Muscle layer of colon (tissue), 2 donors: ENCODE measurements at regions not wholly inside any gene's neighbourhood (a gene's known extent, or its start where the extent isn't known, plus 50 kb on each side); places are given as distances from the start of the nearest gene placed in this dataset.

Experiments used
- H3K27ac ChIP-seq: one replicate; pipeline ENCODE4 v1.7.0; 2013; ENCODE audit warnings: low read depth, mild to moderate bottlenecking, low read length, moderate library complexity
- H3K27me3 ChIP-seq, 2 donors: one replicate each; pipeline ENCODE4 v1.7.0; 2013; ENCODE audit warnings: low read length in 2 of 2, mild to moderate bottlenecking in 2 of 2; ENCODE audit not compliant: insufficient read depth in 2 of 2, control insufficient read depth in 1 of 2
- H3K36me3 ChIP-seq: one replicate; pipeline ENCODE4 v1.7.0; 2013; ENCODE audit warnings: mild to moderate bottlenecking, low read length; ENCODE audit not compliant: insufficient read depth
- H3K4me1 ChIP-seq: one replicate; pipeline ENCODE4 v1.7.0; 2013; ENCODE audit warnings: mild to moderate bottlenecking, low read length; ENCODE audit not compliant: insufficient read depth
- H3K4me3 ChIP-seq, 2 donors: one replicate each; pipeline ENCODE4 v1.7.0; 2013; ENCODE audit warnings: low read length in 2 of 2, low read depth in 1 of 2, mild to moderate bottlenecking in 1 of 2, moderate library complexity in 1 of 2
- H3K9ac ChIP-seq: one replicate; pipeline ENCODE4 v1.7.0; 2013; ENCODE audit warnings: low read length
- H3K9me3 ChIP-seq: one replicate; pipeline ENCODE4 v1.7.0; 2013; ENCODE audit warnings: mild to moderate bottlenecking, low read length
- donor health status: abdominal sarcoma.
- donor health status: Adenocarcinoma of cecum.

GRCh38 chr17:83196973-83197880 is 117.8 kb downstream of the METRNL start:
- no peaks in the 10 kb centered on the region for H3K36me3 ChIP-seq
- H3K4me3 ChIP-seq = no peak overlapping the region
- peaks cover 14% of the 10 kb centered on the region for H3K4me1 ChIP-seq
- H3K9ac ChIP-seq = no peak overlapping the region
- no peaks in the 10 kb centered on the region for H3K9me3 ChIP-seq
- no peaks in the 10 kb centered on the region for H3K27me3 ChIP-seq
- no peak overlapping the region for H3K27ac ChIP-seq

GRCh38 chr17:83198366-83199341 is 119.2 kb downstream of the METRNL start:
- Histone ChIP-seq H3K36me3 (no peaks in the 10 kb centered on the region), H3K4me1 (peaks cover 14% of the 10 kb centered on the region), H3K27me3 (no peaks in the 10 kb centered on the region), H3K27ac (peak overlapping the region; percentile 51), H3K4me3 (no peak overlapping the region), H3K9ac (no peak overlapping the region), H3K9me3 (no peaks in the 10 kb centered on the region)

- Histone ChIP-seq H3K36me3 (no peaks in the 10 kb centered on the region), H3K4me1 (peaks cover 14% of the 10 kb centered on the region), H3K9me3 (no peaks in the 10 kb centered on the region), H3K9ac (no peak overlapping the region), H3K27ac (peak overlapping the region; percentile 52), H3K27me3 (no peaks in the 10 kb centered on the region), H3K4me3 (no peak overlapping the region)
Observed at GRCh38 chr17:83199500-83200201, 120.2 kb downstream of the METRNL start.

DNA sequence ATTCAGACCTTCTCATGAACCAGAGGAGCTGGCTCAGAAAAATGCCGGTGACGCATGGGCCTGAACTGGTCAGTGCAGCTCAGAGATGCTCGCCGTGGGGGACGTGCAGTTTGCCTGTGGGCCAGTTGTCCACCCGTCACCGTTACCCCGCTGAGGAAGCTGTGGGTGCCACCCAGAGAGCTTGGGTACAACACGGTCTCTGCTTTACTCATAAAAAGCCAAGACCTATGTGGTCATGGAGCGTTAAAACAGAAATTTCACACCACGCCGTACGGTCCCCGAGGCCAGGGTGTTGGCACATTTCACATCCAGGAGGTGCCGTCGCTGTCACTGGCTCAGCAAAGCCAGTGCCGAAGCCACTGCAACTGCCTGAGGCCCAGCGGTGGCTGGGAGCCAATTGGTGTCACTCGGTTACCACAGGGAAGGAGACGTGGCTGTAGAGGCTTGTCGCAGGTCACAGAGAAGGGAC is 120.9 kb downstream of the METRNL start:
- Histone ChIP-seq H3K9me3 (no peaks in the 10 kb centered on the region), H3K4me1 (peaks cover 13% of the 10 kb centered on the region), H3K27ac (peak overlapping the region; percentile 52), H3K9ac (no peak overlapping the region), H3K36me3 (no peaks in the 10 kb centered on the region), H3K27me3 (no peaks in the 10 kb centered on the region), H3K4me3 (no peak overlapping the region)

- H3K27me3 ChIP-seq = no peaks in the 10 kb centered on the region
- H3K4me3 ChIP-seq = no peak overlapping the region
- no peak overlapping the region for H3K27ac ChIP-seq
- H3K9ac ChIP-seq = no peak overlapping the region
- H3K9me3 ChIP-seq = no peaks in the 10 kb centered on the region
- no peaks in the 10 kb centered on the region for H3K36me3 ChIP-seq
- H3K4me1 ChIP-seq = peaks cover 8% of the 10 kb centered on the region
Observed at GRCh38 chr17:83200751-83201150, 121.3 kb downstream of the METRNL start.

DNA sequence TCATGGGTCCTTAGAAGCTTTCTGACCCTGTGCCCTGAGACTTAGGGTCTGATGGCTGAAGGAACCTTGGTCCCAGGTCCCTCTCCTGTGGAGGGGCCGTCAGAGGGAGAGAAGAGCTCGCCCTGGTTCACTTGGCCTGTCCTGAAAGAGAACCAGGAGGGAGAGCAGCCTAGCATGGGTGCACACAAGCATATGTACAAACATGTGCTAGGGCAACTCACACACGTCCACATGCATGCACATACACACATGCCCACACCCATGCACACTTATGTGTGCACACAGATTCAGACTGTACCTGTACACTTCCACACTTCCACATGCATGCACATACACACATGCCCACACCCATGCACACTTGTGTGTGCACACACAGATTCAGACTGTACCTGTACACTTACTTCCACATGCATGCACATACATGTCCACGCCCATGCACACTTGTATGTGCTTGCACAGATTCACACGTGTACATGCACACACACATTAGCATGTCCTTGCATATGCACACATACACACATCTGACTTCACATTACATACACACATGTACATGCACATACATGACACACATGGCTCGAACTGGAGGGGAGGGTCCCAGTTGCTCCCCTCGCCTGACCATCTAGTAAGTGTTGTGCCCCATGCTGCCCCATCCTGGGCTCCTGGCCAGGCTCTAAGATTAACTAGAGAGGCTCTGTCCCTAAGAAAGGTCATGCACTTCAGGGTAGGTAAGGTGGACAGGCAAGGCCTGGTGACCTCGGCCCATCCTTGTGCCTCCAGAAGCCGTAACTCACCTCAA is 122.0 kb downstream of the METRNL start:
- H3K9ac ChIP-seq = no peak overlapping the region
- H3K4me1 ChIP-seq = peaks cover 8% of the 10 kb centered on the region
- no peak overlapping the region for H3K27ac ChIP-seq

GRCh38 chr17:83202002-83203000 is 122.9 kb downstream of the METRNL start:
- Histone ChIP-seq H3K36me3 (no peaks in the 10 kb centered on the region), H3K4me1 (peaks cover 8% of the 10 kb centered on the region), H3K27ac (peak overlapping the region; percentile 52), H3K4me3 (no peak overlapping the region), H3K27me3 (no peaks in the 10 kb centered on the region), H3K9ac (no peak overlapping the region), H3K9me3 (no peaks in the 10 kb centered on the region)

More for the DNA sequence above, 122.0 kb downstream of the METRNL start:
- Histone ChIP-seq H3K36me3 (no peaks in the 10 kb centered on the region), H3K4me3 (no peak overlapping the region), H3K27me3 (no peaks in the 10 kb centered on the region), H3K9me3 (no peaks in the 10 kb centered on the region)

- H3K36me3 ChIP-seq = no peaks in the 10 kb centered on the region
- H3K9ac ChIP-seq = no peak overlapping the region
- H3K27ac ChIP-seq = peak overlapping the region; percentile 52
- no peaks in the 10 kb centered on the region for H3K9me3 ChIP-seq
- H3K4me1 ChIP-seq = peaks cover 8% of the 10 kb centered on the region
- H3K27me3 ChIP-seq = no peaks in the 10 kb centered on the region
- no peak overlapping the region for H3K4me3 ChIP-seq
Observed at GRCh38 chr17:83203073-83203471, 123.7 kb downstream of the METRNL start.

- Histone ChIP-seq H3K27ac (peak overlapping the region; percentile 52), H3K9ac (no peak overlapping the region), H3K9me3 (no peaks in the 10 kb centered on the region)
Observed at GRCh38 chr17:83203472-83204221, 124.2 kb downstream of the METRNL start.

More at GRCh38 chr17:83203472-83204221, 124.2 kb downstream of the METRNL start:
- Histone ChIP-seq H3K36me3 (no peaks in the 10 kb centered on the region), H3K4me1 (peaks cover 8% of the 10 kb centered on the region), H3K27me3 (no peaks in the 10 kb centered on the region), H3K4me3 (no peak overlapping the region)
